Neural cell (in vitro differentiated cells): ENCODE measurements at regions not wholly inside any gene's neighbourhood (a gene's known extent, or its start where the extent isn't known, plus 50 kb on each side); places are given as distances from the start of the nearest gene placed in this dataset.

Source experiments
- H2AFZ ChIP-seq: fragments of 200-600, 300-800 bp; sonication (generic), shearing (Covaris generic); 2 replicates; pipeline ENCODE4 v1.6.0; 2014; ENCODE audit warnings: low read depth, mild to moderate bottlenecking, antibody characterized with exemption, low read length, moderate library complexity
- H3F3A ChIP-seq: fragments of 200-600 bp; shearing (Covaris generic); 2 replicates; pipeline ENCODE4 v1.6.1; 2016; ENCODE audit warnings: mild to moderate bottlenecking, moderate library complexity, mixed read lengths, antibody characterized with exemption, low read length; ENCODE audit not compliant: insufficient read depth, poor library complexity, severe bottlenecking
- H3K27ac ChIP-seq: fragments of 200-600, 300-800 bp; sonication (generic), shearing (Covaris generic); 2 replicates; pipeline ENCODE4 v1.5.1; 2014; ENCODE audit warnings: mild to moderate bottlenecking, low read length, moderate library complexity
- H3K27me3 ChIP-seq: fragments of 300-800, 200-600 bp; sonication (generic), shearing (Covaris generic); 2 replicates; pipeline ENCODE4 v1.6.0; 2014; ENCODE audit warnings: mild to moderate bottlenecking, low read depth, low read length, moderate library complexity; ENCODE audit not compliant: insufficient read depth
- H3K36me3 ChIP-seq: fragments of 300-800, 200-600 bp; sonication (generic), shearing (Covaris generic); 2 replicates; pipeline ENCODE4 v1.5.1; 2014; ENCODE audit warnings: mild to moderate bottlenecking, antibody characterized with exemption, low read length, moderate library complexity; ENCODE audit not compliant: insufficient read depth
- H3K4me2 ChIP-seq: fragments of 300-800, 200-600 bp; sonication (generic), shearing (Covaris generic); 2 replicates; pipeline ENCODE4 v1.6.0; 2014; ENCODE audit warnings: mild to moderate bottlenecking, low read length
- H3K4me3 ChIP-seq: fragments of 300-800, 200-600 bp; sonication (generic), shearing (Covaris generic); 2 replicates; pipeline ENCODE4 v1.5.1; 2014; ENCODE audit warnings: mild to moderate bottlenecking, low read length, moderate library complexity
- H3K79me2 ChIP-seq: fragments of 200-600 bp; shearing (Covaris generic); replicated peaks from 2 replicates; pipeline ENCODE4 v1.6.0; 2014; ENCODE audit warnings: mild to moderate bottlenecking, low read length, moderate library complexity; ENCODE audit not compliant: insufficient read depth
- H3K9ac ChIP-seq: fragments of 300-800, 200-600 bp; sonication (generic), shearing (Covaris generic); 2 replicates; pipeline ENCODE4 v1.6.1; 2016; ENCODE audit warnings: mild to moderate bottlenecking, low read length, mixed read lengths
- H3K9me2 ChIP-seq: fragments of 200-600 bp; shearing (Covaris generic); 2 replicates; pipeline ENCODE4 v1.6.1; 2016; ENCODE audit warnings: mild to moderate bottlenecking, low read length, mixed read lengths; ENCODE audit not compliant: insufficient read depth
- H3K9me3 ChIP-seq: fragments of 200-600, 300-800 bp; sonication (generic), shearing (Covaris generic); 2 replicates; pipeline ENCODE4 v1.6.1; 2016; ENCODE audit warnings: mild to moderate bottlenecking, mixed run types, low read length, moderate library complexity, mixed read lengths
- H4K20me1 ChIP-seq: fragments of 200-600 bp; shearing (Covaris generic); 2 replicates; pipeline ENCODE4 v1.6.1; 2016; ENCODE audit warnings: mild to moderate bottlenecking, mixed run types; ENCODE audit not compliant: insufficient read depth
- EP300 ChIP-seq: fragments of 450-650 bp; conservative IDR thresholded peaks from 2 replicates; pipeline ENCODE4 v1.6.1; 2014; ENCODE audit warnings: antibody characterized with exemption, mild to moderate bottlenecking, moderate library complexity; ENCODE audit not compliant: poor library complexity, severe bottlenecking
- EZH2 ChIP-seq: fragments of 200-600, 300-800 bp; shearing (Covaris generic), sonication (generic); IDR thresholded peaks from 2 replicates; pipeline ENCODE4 v1.6.1; 2014; ENCODE audit warnings: antibody characterized with exemption, low read length, borderline replicate concordance, mild to moderate bottlenecking; ENCODE audit not compliant: insufficient read depth, poor library complexity, severe bottlenecking
- MXI1 ChIP-seq: fragments of 450-650 bp; conservative IDR thresholded peaks from 2 replicates; pipeline ENCODE4 v1.6.1; 2014; ENCODE audit warnings: antibody characterized with exemption, mild to moderate bottlenecking; ENCODE audit not compliant: poor library complexity, severe bottlenecking
- POLR2AphosphoS5 ChIP-seq: IDR thresholded peaks from 2 replicates; pipeline ENCODE4 v1.6.1; 2012
- RAD21 ChIP-seq: fragments of 450-650 bp; conservative IDR thresholded peaks from 2 replicates; pipeline ENCODE4 v1.6.1; 2014; ENCODE audit warnings: antibody characterized with exemption, mild to moderate bottlenecking, moderate library complexity
- SMC3 ChIP-seq: fragments of 450-650 bp; conservative IDR thresholded peaks from 2 replicates; pipeline ENCODE4 v1.6.1; 2014; ENCODE audit warnings: antibody characterized with exemption, mild to moderate bottlenecking, moderate library complexity; ENCODE audit not compliant: poor library complexity
- TAF1 ChIP-seq: IDR thresholded peaks from 2 replicates; pipeline ENCODE4 v1.6.1; 2012; ENCODE audit warnings: low read depth
- TF ChIP-seq, protein P1 (sequence below): IDR thresholded peaks from 2 replicates; pipeline ENCODE4 v1.6.1; 2012; ENCODE audit warnings: borderline replicate concordance
- TF ChIP-seq, protein P2 (sequence below): fragments of 450-650 bp; IDR thresholded peaks from 2 replicates; pipeline ENCODE4 v1.5.1; 2014; ENCODE audit warnings: antibody characterized with exemption, mild to moderate bottlenecking, moderate library complexity; ENCODE audit not compliant: poor library complexity, severe bottlenecking

DNA sequence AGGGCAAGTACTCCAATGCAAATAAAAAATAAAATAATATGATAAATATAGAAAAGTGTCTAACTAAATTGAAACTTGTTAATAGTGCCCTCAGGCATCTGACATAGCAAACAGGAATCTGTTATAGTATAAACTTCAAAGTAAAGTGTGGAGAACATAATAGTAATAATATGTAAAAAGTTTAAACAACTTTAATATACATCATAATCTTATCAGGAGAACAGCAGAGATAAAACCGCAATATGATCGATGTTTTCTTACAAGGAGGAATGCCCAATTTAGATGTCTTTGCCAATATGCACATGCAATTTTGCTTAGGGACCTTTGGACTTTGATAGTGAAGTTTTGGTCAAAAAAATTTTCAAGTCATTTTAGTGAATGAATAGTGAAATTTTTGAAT is 514.8 kb upstream of the IMPG1 start:
- H3K9me3 ChIP-seq, result no peaks in the 10 kb centered on the region
- no peak overlapping the region for H2AFZ ChIP-seq
- no peak overlapping the region for H3K9ac ChIP-seq
- TF ChIP-seq TAF1 (no peak), SMC3 (no peak), RAD21 (no peak), POLR2AphosphoS5 (no peak)
- no peak overlapping the region for H3K4me2 ChIP-seq
- no peaks in the 10 kb centered on the region for H3F3A ChIP-seq
- H4K20me1 ChIP-seq, result no peaks in the 10 kb centered on the region
- H3K27me3 ChIP-seq, result no peaks in the 10 kb centered on the region
- no peak overlapping the region for H3K27ac ChIP-seq
- H3K4me3 ChIP-seq, result no peak overlapping the region
- no peaks in the 10 kb centered on the region for H3K79me2 ChIP-seq
- H3K36me3 ChIP-seq, result no peaks in the 10 kb centered on the region
- H3K9me2 ChIP-seq, result no peaks in the 10 kb centered on the region

DNA sequence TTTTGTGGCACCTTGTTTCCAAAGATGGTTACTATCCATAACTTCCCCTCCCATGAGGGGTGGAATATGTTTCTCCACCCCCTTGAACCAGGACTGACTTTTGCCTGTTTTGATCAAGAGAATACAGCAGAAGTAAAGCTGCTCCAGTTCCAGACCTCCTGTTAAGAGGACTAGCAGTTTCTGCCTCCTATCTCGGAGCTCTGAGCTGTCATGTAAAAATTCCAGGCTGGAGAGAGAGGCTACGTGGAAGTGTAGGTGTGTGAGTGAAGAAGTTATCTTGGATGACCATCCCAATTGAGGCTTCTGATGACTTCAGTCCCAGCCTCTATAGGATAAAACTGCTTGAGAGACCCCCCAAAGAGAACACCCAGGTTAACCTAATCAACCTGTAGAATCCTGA is 511.7 kb upstream of the IMPG1 start:
- Histone ChIP-seq H3K36me3 (no peaks in the 10 kb centered on the region), H3K27ac (no peak overlapping the region), H3K9me3 (no peaks in the 10 kb centered on the region), H3K4me3 (no peak overlapping the region), H3F3A (no peaks in the 10 kb centered on the region), H3K9ac (no peak overlapping the region), H3K79me2 (no peaks in the 10 kb centered on the region), H3K4me2 (no peak overlapping the region), H4K20me1 (no peaks in the 10 kb centered on the region), H2AFZ (no peak overlapping the region), H3K27me3 (no peaks in the 10 kb centered on the region), H3K9me2 (no peaks in the 10 kb centered on the region)
- no peak for TF ChIP-seq EZH2
- TF ChIP-seq, protein P1, sequence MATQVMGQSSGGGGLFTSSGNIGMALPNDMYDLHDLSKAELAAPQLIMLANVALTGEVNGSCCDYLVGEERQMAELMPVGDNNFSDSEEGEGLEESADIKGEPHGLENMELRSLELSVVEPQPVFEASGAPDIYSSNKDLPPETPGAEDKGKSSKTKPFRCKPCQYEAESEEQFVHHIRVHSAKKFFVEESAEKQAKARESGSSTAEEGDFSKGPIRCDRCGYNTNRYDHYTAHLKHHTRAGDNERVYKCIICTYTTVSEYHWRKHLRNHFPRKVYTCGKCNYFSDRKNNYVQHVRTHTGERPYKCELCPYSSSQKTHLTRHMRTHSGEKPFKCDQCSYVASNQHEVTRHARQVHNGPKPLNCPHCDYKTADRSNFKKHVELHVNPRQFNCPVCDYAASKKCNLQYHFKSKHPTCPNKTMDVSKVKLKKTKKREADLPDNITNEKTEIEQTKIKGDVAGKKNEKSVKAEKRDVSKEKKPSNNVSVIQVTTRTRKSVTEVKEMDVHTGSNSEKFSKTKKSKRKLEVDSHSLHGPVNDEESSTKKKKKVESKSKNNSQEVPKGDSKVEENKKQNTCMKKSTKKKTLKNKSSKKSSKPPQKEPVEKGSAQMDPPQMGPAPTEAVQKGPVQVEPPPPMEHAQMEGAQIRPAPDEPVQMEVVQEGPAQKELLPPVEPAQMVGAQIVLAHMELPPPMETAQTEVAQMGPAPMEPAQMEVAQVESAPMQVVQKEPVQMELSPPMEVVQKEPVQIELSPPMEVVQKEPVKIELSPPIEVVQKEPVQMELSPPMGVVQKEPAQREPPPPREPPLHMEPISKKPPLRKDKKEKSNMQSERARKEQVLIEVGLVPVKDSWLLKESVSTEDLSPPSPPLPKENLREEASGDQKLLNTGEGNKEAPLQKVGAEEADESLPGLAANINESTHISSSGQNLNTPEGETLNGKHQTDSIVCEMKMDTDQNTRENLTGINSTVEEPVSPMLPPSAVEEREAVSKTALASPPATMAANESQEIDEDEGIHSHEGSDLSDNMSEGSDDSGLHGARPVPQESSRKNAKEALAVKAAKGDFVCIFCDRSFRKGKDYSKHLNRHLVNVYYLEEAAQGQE, result no peak
- TF ChIP-seq POLR2AphosphoS5, result no peak
- TF ChIP-seq EP300, result no peak
- TF ChIP-seq, protein P2, sequence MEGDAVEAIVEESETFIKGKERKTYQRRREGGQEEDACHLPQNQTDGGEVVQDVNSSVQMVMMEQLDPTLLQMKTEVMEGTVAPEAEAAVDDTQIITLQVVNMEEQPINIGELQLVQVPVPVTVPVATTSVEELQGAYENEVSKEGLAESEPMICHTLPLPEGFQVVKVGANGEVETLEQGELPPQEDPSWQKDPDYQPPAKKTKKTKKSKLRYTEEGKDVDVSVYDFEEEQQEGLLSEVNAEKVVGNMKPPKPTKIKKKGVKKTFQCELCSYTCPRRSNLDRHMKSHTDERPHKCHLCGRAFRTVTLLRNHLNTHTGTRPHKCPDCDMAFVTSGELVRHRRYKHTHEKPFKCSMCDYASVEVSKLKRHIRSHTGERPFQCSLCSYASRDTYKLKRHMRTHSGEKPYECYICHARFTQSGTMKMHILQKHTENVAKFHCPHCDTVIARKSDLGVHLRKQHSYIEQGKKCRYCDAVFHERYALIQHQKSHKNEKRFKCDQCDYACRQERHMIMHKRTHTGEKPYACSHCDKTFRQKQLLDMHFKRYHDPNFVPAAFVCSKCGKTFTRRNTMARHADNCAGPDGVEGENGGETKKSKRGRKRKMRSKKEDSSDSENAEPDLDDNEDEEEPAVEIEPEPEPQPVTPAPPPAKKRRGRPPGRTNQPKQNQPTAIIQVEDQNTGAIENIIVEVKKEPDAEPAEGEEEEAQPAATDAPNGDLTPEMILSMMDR, result no peak
- no peak for TF ChIP-seq TAF1
- no peak for TF ChIP-seq RAD21
- TF ChIP-seq MXI1, result no peak
- TF ChIP-seq SMC3, result no peak

DNA sequence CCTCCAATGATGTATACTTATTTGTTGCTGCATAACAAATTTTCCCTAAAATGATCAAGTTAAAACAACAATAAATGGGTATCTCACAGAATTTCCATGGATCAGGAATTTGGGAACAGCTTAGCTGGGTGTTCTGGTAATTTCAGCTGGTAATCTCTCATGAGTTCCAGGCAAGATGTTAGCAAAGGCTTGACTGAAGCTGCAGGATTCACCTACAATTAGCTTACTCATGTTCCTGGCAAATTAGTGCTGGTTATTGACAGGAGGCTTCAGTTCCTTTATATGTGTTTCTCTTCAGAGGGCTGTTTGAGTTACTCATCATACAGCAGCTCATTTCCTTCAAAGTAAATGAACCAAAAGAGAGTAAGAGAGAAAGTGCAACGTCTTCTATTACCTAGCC is 506.3 kb upstream of the IMPG1 start:
- Histone ChIP-seq H3K27ac (no peak overlapping the region), H3K27me3 (no peaks in the 10 kb centered on the region), H4K20me1 (no peaks in the 10 kb centered on the region), H3K4me2 (no peak overlapping the region), H3K9me3 (no peaks in the 10 kb centered on the region), H3K36me3 (no peaks in the 10 kb centered on the region), H3K9me2 (no peaks in the 10 kb centered on the region), H3F3A (no peaks in the 10 kb centered on the region), H3K79me2 (no peaks in the 10 kb centered on the region), H3K9ac (no peak overlapping the region), H2AFZ (no peak overlapping the region), H3K4me3 (no peak overlapping the region)
- TF ChIP-seq POLR2AphosphoS5 (no peak), TAF1 (no peak), EP300 (no peak), EZH2 (no peak), SMC3 (no peak), MXI1 (no peak), RAD21 (no peak)
- TF ChIP-seq, protein P2, result no peak
- TF ChIP-seq, protein P1, result no peak
